ENCODE measurements at regions not wholly inside any gene's neighbourhood (a gene's known extent, or its start where the extent isn't known, plus 50 kb on each side); places are given as distances from the start of the nearest gene placed in this dataset.

DNA sequence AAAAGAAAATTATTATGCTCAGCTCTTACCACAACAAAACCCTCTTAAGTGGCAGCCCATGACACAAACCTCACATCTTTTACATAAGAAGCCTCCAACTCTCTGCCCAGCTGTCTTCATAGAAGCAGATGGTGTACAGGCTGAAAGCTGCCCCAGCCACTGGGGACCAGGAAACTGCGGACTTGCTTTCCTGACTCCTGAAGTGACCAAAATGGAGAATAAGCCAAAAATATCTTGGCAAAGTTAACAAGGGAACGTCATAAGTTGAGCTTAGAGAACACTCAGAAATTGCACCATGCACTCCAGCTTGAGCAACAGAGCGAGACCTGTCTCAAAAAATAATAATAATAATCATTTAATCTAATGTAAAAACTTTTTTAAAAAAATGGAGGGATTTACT lies 160.3 kb upstream of the CDYL start:
- DNase-seq (ENCODE audit: low read depth in 2 of 2), result no peak

DNA sequence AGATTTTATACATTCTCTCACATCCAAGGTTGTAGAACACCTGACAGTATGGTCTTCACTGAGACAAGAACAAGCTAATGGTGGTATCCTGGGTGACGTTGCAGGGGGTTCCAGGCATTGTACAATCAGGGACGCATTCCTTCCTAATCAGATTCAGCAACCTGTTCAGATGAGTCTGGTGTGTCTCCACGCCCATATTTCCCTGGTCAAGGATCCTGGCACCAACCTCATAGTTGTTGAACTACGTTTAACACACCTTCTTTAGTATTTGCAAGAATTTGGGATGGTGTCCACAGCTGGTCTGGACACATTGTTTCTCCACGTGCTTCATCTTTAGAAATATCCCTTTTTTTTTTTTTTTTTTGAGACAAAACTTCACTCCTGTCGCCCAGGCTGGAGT lies 161.0 kb upstream of the CDYL start:
- no peak for DNase-seq (ENCODE audit: low read depth in 2 of 2)

DNA sequence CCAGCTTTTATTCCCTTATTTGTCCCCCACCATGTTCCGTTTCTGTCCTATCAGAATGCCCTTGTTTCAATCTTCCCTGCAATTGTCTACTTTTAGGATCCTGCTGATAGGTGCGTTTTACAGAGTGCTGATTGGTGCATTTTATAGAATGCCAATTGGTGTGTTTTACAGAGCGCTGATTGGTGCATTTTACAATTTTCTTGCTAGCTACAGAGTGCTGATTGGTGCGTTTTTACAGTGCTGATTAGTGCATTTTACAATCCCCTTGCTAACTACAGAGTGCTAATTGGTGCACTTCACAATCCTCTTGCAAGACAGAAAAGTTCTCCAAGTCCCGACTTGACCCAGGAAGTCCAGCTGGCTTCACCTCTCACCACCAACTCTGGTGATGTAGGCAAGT lies 161.6 kb upstream of the CDYL start:
- DNase-seq (ENCODE audit: low read depth in 2 of 2), result no peak

DNA sequence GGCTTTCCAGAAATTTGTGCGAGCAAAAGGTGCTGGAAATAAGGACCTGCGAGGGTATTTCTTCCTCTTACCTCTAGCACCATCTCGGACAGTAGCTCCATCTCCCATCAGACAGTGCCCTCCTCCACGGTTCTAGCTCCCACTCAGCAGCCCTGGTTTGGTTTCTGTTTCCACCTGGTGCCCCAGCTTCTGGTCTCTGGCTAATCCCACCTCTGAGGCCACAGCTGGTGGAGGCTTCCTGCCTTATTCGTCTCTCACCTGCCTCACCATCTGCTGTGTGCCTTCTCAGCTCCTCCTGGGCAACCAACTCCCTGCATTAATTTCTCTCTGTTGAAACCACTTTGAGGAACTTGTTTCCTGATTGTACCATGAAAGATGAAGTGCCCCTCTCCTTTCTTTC lies 162.4 kb upstream of the CDYL start:
- no peak for DNase-seq (ENCODE audit: low read depth in 2 of 2)

DNA sequence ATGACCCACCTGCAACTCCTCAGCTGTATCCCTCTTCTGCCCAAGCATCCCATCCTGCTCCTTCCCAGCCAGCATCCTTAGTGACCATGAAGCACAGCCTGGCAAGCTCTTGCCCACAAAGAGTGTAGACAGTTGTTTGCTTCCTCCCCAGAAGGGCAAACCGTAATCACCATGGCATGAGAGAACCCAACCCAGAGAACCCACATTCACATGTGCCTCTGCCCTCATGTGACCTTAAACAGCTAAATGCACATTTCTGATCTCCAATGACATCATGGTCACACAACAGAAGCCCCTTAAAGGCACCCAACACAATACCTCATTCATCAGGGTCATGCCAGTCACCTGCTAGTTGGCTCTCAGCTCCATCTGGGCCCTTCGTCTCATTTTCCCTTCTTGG lies 162.8 kb upstream of the CDYL start:
- DNase-seq (ENCODE audit: low read depth in 2 of 2), result no peak

DNA sequence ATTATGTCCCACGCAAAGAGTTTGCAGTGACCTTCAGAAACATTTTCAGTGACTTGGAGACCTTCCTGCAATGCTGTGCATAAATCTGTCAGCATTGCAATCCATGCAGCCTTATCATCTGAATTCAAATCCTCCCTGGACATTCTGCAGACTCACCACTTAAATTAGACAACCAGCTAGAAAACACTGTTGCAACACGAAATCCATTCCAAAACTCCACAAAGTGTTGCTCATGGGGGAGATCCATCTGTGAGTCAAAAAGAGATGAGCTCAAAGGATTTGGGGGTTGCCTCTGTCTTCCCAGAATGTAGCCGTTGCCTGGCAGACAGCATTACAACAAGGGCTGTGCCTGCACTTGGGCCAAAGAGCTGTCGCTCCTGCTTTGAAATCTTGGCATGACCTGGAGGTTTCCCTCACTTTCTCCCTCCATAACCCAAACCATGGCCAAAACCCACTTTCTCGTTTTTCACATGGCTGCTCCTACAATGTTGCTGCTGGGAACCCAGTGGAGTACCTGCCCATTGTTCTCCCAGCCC lies 163.5 kb upstream of the CDYL start:
- no peak for DNase-seq (ENCODE audit: low read depth in 2 of 2)

DNA sequence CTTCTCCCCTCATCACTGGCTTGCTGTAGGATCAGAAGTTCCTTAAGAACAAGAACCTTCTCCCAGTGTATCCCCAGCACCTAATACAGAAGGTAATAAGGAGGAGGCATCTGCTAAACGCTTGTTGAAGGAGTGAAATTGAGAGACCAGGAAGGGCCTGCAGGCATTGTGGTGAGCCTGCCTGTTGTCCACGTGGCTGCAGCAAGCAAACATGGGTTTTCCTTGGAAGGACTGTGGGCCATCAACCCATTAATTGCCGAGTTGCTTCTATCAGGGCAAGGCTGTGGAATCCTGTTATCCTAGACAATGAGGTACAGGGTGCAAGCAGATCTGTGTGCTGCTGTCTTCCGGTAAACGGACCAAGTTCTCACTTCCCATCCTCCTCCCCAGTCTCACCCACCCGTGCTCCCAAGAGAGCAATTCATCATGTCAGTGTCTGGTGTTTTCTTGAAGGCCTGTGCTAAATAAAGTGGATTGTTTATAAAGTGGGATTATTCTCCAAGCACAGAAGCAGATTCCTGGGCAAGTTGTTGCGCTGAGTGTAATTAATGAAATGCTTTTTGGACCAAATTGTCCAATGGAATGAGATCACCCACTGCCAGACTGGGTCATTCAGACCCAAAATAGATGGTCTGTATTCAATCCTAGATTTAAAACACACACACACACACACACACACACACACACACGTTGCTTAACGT lies 164.6 kb upstream of the CDYL start:
- no peak for DNase-seq (ENCODE audit: low read depth in 2 of 2)

DNA sequence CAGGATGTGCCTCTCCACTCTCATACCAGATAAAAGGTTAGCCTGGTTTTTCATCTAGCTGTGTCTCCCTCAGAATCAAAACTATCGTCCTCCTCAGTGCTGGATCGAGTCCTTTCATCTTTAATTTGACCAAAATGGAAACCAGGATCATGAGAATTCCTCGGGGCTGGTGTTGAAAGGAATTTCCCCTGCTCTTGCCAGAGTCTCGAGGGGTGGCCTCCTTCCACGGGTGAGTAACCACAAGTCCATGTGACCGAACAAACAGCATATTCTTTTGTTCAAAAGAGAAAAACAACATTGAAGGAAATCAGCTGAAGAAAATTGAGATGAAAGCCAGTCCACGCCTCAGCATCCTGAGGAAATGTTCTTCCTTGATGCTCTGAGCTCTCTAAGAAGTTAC lies 165.9 kb upstream of the CDYL start:
- DNase-seq (ENCODE audit: low read depth in 2 of 2), result no peak

DNA sequence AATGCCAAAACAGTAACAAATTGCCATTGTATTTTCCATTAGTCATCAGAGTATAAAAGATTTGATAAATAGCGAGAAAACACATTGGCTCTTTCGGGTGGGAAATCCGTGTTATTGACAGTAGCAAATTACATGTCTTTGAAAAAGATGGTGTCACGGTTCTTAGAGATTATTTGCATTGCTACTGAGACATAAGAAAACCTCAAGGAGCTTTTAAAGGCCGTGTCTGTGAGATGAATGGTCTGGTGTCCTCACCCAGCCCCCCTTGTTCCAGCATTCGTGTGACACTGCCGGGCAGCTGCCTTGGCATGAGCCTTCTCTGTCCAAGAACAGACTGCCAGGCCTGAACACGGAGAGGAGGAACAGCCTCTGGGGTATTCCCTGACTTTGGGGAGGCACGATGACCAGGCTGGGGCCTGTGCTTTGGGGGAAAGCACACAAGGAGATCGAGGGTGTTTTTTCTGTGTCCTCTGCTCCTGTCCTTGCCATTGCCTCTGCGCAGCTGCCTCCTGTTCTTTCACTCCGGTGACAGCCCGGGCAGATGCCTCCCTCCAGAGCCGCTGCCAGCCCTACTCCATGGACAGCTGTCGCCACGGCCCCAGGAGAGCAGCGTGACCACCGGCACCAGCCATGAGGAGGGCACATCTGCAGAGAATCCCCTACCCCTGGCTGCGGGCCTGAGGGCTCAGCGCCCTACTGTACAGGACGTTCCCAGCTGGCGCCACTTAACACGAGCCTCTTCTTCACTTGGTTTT lies 167.7 kb upstream of the CDYL start:
- DNase-seq (ENCODE audit: low read depth in 2 of 2), result no peak

DNA sequence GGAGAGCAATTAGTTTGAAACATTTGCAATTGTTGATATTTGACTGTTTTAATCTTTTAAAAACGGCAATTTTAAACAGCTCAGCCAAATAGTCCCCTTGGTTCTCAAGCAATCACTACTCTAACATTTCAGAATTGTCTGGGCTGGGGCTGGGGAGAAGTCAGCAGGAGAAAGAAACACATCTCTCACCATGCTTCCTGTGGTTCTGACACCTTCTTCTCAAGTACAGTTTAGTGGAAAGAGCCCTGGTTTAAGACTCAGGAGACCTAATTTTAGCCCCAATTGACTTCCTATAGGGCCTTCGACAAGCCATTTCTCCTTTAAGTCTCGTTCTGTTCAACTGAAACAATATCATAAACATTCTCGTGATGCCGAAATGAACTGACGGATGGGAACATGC lies 168.4 kb upstream of the CDYL start:
- peak in 1 of 2 donors; percentile 6 for DNase-seq (ENCODE audit: low read depth in 2 of 2)

DNA sequence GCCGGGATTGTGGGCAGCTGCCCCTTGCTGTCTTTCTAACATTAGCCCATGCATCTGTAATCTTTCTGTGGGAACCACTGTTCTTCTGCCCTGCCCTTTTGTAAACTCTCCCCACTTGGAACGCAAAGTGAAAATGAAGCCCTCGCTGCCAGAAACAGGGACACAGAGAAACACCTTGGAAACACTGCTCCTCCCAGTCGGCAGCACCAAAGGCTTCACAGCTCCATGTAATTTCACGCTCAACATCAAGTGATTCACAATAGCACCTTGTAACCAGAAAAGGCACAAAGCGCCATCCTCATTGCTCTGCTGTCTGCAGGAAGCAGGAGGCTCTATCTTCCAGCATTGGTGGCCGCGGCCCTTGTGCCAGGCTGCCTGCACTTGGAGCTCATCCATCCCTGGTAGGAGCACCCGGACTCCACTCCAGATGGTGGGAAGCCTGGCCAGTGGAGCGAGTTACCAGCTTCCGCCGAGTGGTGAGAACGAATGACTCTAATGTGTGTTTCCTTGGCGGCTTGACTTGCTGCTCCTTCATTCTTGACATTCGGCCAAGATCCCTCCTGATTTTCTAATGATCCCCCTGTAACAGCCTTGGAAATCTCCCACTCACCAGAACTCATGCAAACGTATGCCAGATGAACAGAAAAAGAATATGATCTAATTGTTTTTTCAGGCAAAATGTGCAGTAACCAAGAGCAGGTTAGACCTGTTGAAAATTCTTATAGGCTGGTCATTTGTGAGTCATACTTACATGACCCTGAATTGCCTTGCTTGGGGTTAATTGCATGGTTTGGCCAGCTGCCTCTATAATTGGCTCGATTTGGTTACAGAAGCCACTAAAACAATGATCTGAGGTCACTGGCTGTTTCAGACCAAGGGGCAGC lies 169.1 kb upstream of the CDYL start:
- DNase-seq (ENCODE audit: low read depth in 2 of 2), result no peak

DNA sequence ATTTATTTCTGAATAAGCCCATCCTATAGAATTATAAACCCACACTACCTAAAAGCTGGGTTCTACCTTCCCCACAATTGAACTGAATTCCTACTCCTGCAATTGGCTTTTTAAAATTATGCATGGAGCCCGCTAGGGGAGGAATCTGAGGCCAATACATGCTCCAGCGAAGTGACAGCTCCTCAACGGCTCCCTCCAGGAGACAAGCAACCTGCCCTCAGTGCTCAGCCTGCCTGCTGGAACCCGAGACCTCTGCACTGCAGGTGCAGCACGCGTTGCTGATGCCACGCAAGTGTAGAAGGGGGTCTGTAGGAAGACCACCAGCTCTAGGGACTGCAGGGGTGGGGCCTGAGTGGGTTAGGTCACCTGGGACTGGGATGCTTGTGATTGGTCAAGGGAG lies 170.2 kb upstream of the CDYL start:
- no peak for DNase-seq (ENCODE audit: low read depth in 2 of 2)

DNA sequence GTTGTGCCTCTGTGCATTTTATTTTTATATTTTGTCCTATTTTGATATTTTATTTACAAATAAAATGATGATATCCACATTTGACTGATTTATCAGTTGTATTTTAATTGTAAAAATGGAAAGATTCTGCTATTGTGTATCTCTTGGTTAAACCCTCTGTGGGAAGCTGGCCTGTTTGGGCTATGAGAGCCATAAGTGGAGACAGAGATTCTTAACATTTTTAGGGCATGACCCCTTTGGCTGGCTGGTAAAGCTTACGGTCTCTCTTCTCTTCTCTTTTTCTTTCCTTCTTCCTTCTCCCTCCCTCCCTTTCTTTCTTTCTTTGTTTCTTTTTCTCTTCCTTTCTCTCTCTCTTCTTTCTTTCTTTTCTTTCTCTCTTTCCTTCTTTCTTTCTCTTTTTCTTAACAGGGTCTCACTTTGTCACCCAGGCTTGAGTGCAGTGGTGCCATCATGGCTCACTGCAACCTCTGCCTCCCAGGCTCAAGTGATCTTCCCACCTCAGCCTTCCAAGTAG lies 172.3 kb upstream of the CDYL start:
- DNase-seq (ENCODE audit: low read depth in 2 of 2), result no peak

DNA sequence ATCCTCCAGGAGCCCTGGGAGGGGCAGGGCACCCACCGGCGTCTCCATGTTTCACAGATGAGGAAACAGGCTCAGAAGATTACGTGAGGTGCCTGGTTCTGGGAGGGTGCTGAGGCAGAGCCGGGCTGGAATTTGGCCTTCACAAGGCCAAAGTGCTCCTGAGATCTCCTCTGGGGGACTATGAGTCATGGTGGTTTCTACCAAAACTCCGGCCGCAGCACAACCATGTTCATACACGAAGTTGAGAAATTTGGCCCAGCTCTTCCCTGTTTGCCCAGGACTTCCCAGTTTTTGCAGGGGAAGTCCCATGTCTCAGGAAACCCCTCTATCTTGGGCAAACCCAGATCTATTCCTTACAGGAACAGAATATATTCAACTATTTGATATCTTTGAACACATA lies 172.9 kb upstream of the CDYL start:
- DNase-seq (ENCODE audit: low read depth in 2 of 2), result no peak

DNA sequence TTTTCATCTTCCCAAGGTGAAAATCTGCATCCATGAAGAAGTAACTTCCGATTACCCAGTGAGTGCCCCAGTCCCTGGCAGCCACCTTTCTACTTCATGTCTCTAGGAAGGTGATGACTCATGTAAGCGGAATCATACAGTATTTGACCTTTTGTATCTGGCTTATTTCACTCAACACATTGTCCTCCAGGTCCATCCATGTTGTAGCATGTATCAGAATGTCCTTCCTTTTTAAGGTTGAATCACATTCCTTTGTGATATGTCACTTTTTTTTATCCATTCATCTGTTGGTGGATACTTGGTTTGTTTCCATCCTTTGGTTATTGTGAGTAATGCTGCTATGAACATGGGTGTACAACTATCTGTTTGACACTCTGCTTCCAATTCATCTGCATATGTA lies 176.3 kb upstream of the CDYL start:
- DNase-seq (ENCODE audit: low read depth in 2 of 2), result no peak

DNA sequence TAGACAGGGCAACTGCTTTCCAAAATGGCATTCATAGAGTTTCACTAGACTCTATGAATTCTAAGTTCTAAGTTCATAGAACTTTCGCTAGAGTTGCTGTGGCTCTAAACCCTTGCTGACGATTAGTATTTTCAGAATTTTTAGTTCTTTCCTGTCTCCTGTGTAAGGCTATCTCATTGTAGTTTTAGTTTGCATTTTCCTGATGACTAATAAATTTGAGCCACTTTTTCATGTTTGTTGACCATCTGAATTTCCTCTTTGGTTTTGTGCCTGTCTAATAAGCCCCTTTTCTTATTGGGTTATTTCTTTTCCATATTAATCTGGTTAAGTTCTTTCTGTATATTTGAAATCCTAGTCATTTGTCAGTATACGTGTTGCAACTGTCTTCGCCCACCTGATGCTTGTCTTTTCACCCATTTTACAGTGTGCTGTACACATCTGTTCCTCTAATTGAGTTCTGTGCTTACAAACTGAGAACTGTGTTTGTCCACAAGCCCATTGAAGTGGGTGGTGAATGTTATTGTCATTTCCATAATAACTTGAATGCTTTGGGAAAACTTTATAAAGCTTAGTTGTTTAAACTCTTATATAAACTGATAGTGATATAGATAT lies 177.7 kb upstream of the CDYL start:
- DNase-seq (ENCODE audit: low read depth in 2 of 2), result no peak

DNA sequence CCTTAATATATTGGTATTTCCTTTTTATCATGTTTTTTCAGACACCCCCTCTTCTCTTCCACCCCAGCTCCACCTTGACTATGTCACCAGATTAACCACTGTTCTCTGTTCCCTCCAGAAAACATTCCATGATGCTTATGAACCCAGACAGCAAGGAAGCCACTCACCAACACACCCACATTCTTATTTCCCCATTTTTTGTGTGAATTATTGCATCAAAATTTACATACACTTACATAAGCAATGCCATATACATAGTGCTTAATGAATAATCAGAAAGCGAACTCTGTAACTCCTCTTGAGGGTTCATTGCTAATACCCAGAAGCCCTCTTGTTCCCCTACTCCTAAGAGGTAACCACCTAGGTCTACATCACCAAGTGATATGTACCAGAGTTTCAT lies 182.3 kb upstream of the CDYL start:
- no peak for DNase-seq (ENCODE audit: low read depth in 2 of 2)

DNA sequence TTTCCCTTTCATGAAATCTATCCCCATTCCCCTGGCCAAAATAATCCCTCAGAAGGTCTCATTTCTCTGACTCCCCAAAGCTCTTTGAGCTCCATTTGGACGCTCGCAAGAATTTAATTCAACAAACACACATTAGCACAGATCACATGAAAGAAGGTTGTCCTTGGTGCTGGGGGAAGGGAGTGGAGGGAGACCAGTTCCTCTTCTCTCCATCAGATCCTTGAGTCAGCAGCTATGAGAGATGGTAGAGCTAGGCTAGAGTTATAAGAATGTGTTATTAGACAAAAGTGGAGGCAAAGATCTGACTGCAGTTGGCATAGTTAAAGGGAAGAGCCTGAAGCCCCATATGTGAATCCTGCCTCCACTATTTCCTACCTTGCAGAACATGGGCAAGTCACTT lies 184.2 kb upstream of the CDYL start:
- DNase-seq (ENCODE audit: low read depth in 2 of 2), result no peak

DNA sequence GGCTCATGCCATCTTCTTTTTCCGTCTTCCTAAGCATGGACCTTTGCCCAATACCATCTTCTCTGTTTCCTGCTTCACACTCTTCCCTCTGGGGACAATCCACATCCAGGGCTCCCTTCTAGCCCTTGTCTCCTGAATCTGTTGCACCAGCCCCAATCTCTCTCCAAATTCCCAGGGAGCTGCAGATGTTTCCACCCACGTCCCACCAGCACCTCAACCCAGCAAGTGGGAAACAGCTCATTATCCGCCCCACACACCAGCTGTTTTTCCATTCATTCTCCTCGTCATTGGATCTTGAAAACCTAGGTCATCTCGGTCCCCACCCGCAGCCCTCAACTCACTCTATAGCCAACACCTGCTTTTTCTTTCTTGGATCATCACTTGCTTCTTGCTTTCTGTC lies 185.0 kb upstream of the CDYL start:
- no peak for DNase-seq (ENCODE audit: low read depth in 2 of 2)

DNA sequence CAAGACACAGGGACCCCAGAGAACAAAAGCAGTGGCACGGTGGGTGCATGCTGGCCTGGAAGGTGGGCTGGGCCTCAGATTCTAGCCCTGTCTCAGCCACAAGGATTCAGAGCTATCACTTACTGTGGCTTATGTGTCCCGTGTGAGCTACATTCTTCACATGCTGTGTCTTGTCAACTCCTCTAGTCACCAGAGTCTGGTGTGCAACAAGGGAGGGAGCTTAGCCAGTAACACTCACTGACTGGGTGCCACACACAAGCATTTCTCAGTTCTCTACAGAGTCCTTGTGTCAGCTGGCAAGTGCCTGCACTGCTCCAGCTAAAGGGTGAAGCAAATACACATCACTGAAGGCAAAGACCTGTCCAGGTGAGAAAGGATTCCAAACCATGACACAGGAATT lies 186.9 kb upstream of the CDYL start:
- no peak for DNase-seq (ENCODE audit: low read depth in 2 of 2)

DNA sequence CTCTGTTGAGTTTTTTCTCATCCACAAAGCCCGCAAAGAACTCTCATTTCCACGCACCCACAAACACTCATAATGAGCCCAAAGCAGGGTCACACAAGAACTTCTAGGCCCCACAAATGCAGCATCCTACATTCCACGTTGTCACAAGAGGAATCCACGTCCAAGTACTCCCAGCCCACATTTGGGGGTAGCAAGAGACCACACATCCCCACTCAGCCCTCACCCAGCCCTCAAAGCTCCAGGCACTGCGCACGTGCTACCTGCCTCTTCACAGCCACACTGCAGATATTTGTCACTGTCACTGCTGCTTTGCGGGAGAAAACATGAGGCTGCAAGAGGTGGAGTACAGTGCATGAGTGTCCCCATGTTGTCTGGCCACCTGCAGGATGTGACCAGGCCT lies 187.6 kb upstream of the CDYL start:
- DNase-seq (ENCODE audit: low read depth in 2 of 2), result no peak

DNA sequence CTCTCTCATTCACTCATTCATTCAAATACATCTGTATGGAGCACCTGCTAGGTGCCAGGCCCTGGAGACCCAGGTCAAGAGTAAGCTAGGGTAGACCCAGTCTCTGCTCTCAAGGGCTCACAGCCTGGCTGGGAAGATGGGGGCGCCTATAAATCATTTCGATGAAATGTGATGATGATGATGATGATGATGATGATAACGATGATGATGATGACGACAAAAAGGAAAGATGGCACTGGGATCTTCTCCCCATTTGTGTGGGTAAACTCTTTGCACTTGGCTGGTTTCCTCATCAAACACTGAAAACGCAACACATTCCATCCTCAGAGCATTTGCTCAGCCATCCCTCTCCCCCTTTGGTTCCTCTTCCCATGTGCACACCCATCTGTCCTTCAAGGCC lies 188.0 kb upstream of the CDYL start:
- no peak for DNase-seq (ENCODE audit: low read depth in 2 of 2)

Data from stimulated activated CD8-positive, alpha-beta memory T cell treated with anti-CD3 and anti-CD28 coated beads, Interleukin-7, amount 100 ng/mL, for 4 hours (primary cell).